HepG2 (cell line): ENCODE measurements at regions not wholly inside any gene's neighbourhood (a gene's known extent, or its start where the extent isn't known, plus 50 kb on each side); places are given as distances from the start of the nearest gene placed in this dataset.

Experiments
- ATAC-seq: fragments of 200-7000 bp; cut with Tn5 transposase; 3 replicates; pipeline ENCODE4 v1.9.1; 2020; ENCODE audit warnings: mild to moderate bottlenecking, moderate library complexity
- BruUV-seq: library from RNA; stranded (reverse); fragments of 400-500 nt; replicated peaks from 2 replicates; lab custom pipeline; 2021; lab: Mats Ljungman, UMichigan
- CTCF ChIA-PET: fragments of 300-600 bp; formaldehyde crosslinking; extraction: SDS; loops from one replicate; lab custom pipeline; 2021; ENCODE audit warnings: low total read pairs, inconsistent platforms, low intra/inter-chr PET ratio; lab: Yijun Ruan, JAX
- POLR2A ChIA-PET: fragments of 350-600 bp; sonication (Branson Sonifier 250); formaldehyde crosslinking; loops from one replicate; lab custom pipeline; 2020; ENCODE audit warnings: antibody characterized with exemption, inconsistent platforms; lab: Yijun Ruan, JAX
- DNase-seq: peaks from one replicate; pipeline ENCODE4 v3.0.0-alpha.2; 2015; ENCODE audit warnings: low spot score
- FAIRE-seq: peaks from 3 replicates; lab custom pipeline; 2011; peaks lifted over from hg19 to GRCh38; lab: Jason Lieb, UNC
- H2AFZ ChIP-seq: one replicate; pipeline ENCODE4 v1.6.1; 2011; ENCODE audit warnings: low read length, inconsistent platforms
- H3K27ac ChIP-seq: fragments of 300-600 bp; 3 replicates; pipeline ENCODE4 v1.8.0; 2011; ENCODE audit warnings: mixed run types, mild to moderate bottlenecking, mixed read lengths, low read length, inconsistent platforms; ENCODE audit not compliant: insufficient read depth; ENCODE audit errors: extremely low read length
- H3K27me3 ChIP-seq, 2 experiments: fragments of 200-600 bp in 1 of 2; 2 replicates in 1 of 2; 3 replicates in 1 of 2; pipeline versions ENCODE4 v1.6.0 to v1.8.0; 2011; ENCODE audit warnings: low read length in 2 of 2, mild to moderate bottlenecking in 2 of 2, moderate library complexity in 2 of 2, inconsistent platforms in 1 of 2; ENCODE audit not compliant: insufficient read depth in 2 of 2, control insufficient read depth in 1 of 2
- H3K36me3 ChIP-seq, 2 experiments: fragments of 200-600 bp in 1 of 2; replicated peaks in 1 of 2; 2 replicates in 1 of 2; 3 replicates in 1 of 2; pipeline versions ENCODE4 v1.5.1 to v1.8.0; 2011; ENCODE audit warnings: low read length in 2 of 2, inconsistent platforms in 1 of 2; ENCODE audit not compliant: insufficient read depth in 2 of 2, control insufficient read depth in 1 of 2
- H3K4me1 ChIP-seq: 2 replicates; pipeline ENCODE4 v1.5.1; 2012; ENCODE audit warnings: low read length, inconsistent platforms; ENCODE audit not compliant: insufficient read depth
- H3K4me2 ChIP-seq: 2 replicates; pipeline ENCODE4 v1.6.0; 2011; ENCODE audit warnings: low read depth, low read length, inconsistent platforms
- H3K4me3 ChIP-seq, 3 experiments: fragments of 200-600 bp in 1 of 3; sonication (generic), shearing (Covaris generic) in 1 of 3; replicated peaks in 1 of 3; 2 replicates each; pipeline ENCODE4 v1.5.1; 2011 to 2016; ENCODE audit warnings: low read length in 3 of 3, inconsistent platforms in 2 of 3, low read depth in 2 of 3, mild to moderate bottlenecking in 2 of 3, control low read depth in 1 of 3, mixed read lengths in 1 of 3; ENCODE audit not compliant: insufficient read depth in 1 of 3
- H3K79me2 ChIP-seq: one replicate; pipeline ENCODE4 v1.6.1; 2011; ENCODE audit warnings: low read length, inconsistent platforms; ENCODE audit not compliant: insufficient read depth
- H3K9ac ChIP-seq: 2 replicates; pipeline ENCODE4 v1.6.0; 2011; ENCODE audit warnings: mild to moderate bottlenecking, low read depth, low read length, inconsistent platforms; ENCODE audit not compliant: insufficient read depth
- H3K9me3 ChIP-seq: 2 replicates; pipeline ENCODE4 v1.5.1; 2012; ENCODE audit warnings: mild to moderate bottlenecking, low read length
- H4K20me1 ChIP-seq: 2 replicates; pipeline ENCODE4 v1.6.0; 2011; ENCODE audit warnings: inconsistent platforms, mild to moderate bottlenecking, low read length, moderate library complexity; ENCODE audit not compliant: insufficient read depth
- HMG20B ChIP-seq: conservative IDR thresholded peaks from 2 replicates; pipeline ENCODE4 v1.6.1; 2016; ENCODE audit warnings: missing genetic modification reagents, missing compliant biosample characterization
- KLF15 ChIP-seq: sonication (generic); formaldehyde crosslinking; IDR thresholded peaks from 2 replicates; pipeline ENCODE4 v1.8.1; 2023; ENCODE audit warnings: borderline replicate concordance, mild to moderate bottlenecking, inconsistent platforms, missing genetic modification reagents, mixed read lengths
- MXI1 ChIP-seq: IDR thresholded peaks from 3 replicates; pipeline ENCODE4 v1.6.1; 2012; ENCODE audit warnings: low read depth, low read length, inconsistent platforms, borderline replicate concordance
- NONO ChIP-seq, 2 experiments: fragments of 450-650 bp in 1 of 2; sonication (generic) in 1 of 2; formaldehyde crosslinking in 1 of 2; IDR thresholded peaks in 1 of 2; conservative IDR thresholded peaks in 1 of 2; 2 replicates each; pipeline versions ENCODE4 v1.6.1 to v1.8.0; 2017 to 2022; ENCODE audit warnings: mild to moderate bottlenecking in 1 of 2, missing genetic modification reagents in 1 of 2, moderate library complexity in 1 of 2
- SCMH1 ChIP-seq: sonication (generic); formaldehyde crosslinking; IDR thresholded peaks from 2 replicates; pipeline ENCODE4 v1.9.0; 2021; ENCODE audit warnings: missing genetic modification reagents, mild to moderate bottlenecking, borderline replicate concordance
- TEAD3 ChIP-seq: optimal IDR thresholded peaks from 2 replicates; pipeline ENCODE3; 2016; ENCODE audit warnings: borderline replicate concordance
- ZBTB2 ChIP-seq: sonication (generic); formaldehyde crosslinking; IDR thresholded peaks from 2 replicates; pipeline ENCODE4 v1.8.0; 2022; ENCODE audit warnings: low read depth, missing genetic modification reagents
- ZNF367 ChIP-seq: sonication (generic); formaldehyde crosslinking; IDR thresholded peaks from 2 replicates; pipeline ENCODE4 v1.4.0; 2020; ENCODE audit warnings: missing genetic modification reagents, borderline replicate concordance
- ZNF713 ChIP-seq: sonication (generic); formaldehyde crosslinking; IDR thresholded peaks from 2 replicates; pipeline ENCODE4 v1.4.0; 2020; ENCODE audit warnings: mild to moderate bottlenecking, missing genetic modification reagents
- WGBS: methylation state at CpG from one replicate; pipeline ENCODE4 v1.1.6; 2017; ENCODE audit warnings: low lambda C conversion rate; 5-methylcytosine and 5-hydroxymethylcytosine counted together
- in situ Hi-C: cut with HindIII; loops from 2 replicates; pipeline ENCODE4 v1.10.0; 2017; ENCODE audit warnings: low pct_unique_long_range_greater_than_20kb; ENCODE audit not compliant: extremely low pct_ligation_motif_present
- intact Hi-C: fragments of 100-400 bp; cut with micrococcal nuclease; formaldehyde crosslinking; loops from one replicate; pipeline ENCODE4 v1.10.0; 2022; ENCODE audit not compliant: unreplicated experiment
- TF ChIP-seq, protein P1 (sequence below): sonication (generic); formaldehyde crosslinking; IDR thresholded peaks from 2 replicates; pipeline ENCODE4 v1.8.1; 2023; ENCODE audit warnings: mild to moderate bottlenecking, missing genetic modification reagents
- TF ChIP-seq, protein P2 (sequence below): sonication (generic); formaldehyde crosslinking; IDR thresholded peaks from 2 replicates; pipeline ENCODE4 v1.5.0; 2020; ENCODE audit warnings: mild to moderate bottlenecking, missing genetic modification reagents, moderate library complexity
- TF ChIP-seq, protein P3 (sequence below): sonication (generic); formaldehyde crosslinking; IDR thresholded peaks from 2 replicates; pipeline ENCODE4 v1.5.0; 2020; ENCODE audit warnings: missing genetic modification reagents

GRCh38 chr20:60752741-60753420 lies 499.2 kb upstream of the CDH4 start:
- DNase-seq (no peak), FAIRE-seq (no peak), ATAC-seq (no peak)
- Histone ChIP-seq H3K36me3 (no peaks in the 10 kb centered on the region), H3K27ac (no peak overlapping the region), H3K4me3 (no peak overlapping the region), H3K4me2 (no peak overlapping the region), H4K20me1 (no peaks in the 10 kb centered on the region), H3K9me3 (peaks cover 65% of the 10 kb centered on the region), H3K4me1 (no peaks in the 10 kb centered on the region), H3K27me3 (no peaks in the 10 kb centered on the region), H3K79me2 (no peaks in the 10 kb centered on the region), H2AFZ (no peak overlapping the region), H3K9ac (no peak overlapping the region)
- no TSS peak for BruUV-seq
- intact Hi-C loops (no loop called here), in situ Hi-C loops (no loop called here)
- 27% methylated on average over 17 of the region's 17 CpGs for WGBS
- ChIA-PET CTCF (no interaction called here), POLR2A (no interaction called here)
- TF ChIP-seq ZBTB2 (CRISPR knock-in tag) (no peak), ZNF367 (no peak), HMG20B (CRISPR knock-in tag) (no peak), ZNF713 (CRISPR knock-in tag) (no peak), MXI1 (no peak), KLF15 (CRISPR knock-in tag) (no peak), SCMH1 (CRISPR knock-in tag) (no peak), NONO (IDR thresholded peaks at IDR 0.05) (no peak), NONO (CRISPR knock-in tag; conservative IDR thresholded peaks at IDR 0.05) (no peak), TEAD3 (CRISPR knock-in tag) (no peak)
- TF ChIP-seq, protein P1, sequence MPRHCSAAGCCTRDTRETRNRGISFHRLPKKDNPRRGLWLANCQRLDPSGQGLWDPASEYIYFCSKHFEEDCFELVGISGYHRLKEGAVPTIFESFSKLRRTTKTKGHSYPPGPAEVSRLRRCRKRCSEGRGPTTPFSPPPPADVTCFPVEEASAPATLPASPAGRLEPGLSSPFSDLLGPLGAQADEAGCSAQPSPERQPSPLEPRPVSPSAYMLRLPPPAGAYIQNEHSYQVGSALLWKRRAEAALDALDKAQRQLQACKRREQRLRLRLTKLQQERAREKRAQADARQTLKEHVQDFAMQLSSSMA (CRISPR knock-in tag) = no peak
- TF ChIP-seq, protein P2, sequence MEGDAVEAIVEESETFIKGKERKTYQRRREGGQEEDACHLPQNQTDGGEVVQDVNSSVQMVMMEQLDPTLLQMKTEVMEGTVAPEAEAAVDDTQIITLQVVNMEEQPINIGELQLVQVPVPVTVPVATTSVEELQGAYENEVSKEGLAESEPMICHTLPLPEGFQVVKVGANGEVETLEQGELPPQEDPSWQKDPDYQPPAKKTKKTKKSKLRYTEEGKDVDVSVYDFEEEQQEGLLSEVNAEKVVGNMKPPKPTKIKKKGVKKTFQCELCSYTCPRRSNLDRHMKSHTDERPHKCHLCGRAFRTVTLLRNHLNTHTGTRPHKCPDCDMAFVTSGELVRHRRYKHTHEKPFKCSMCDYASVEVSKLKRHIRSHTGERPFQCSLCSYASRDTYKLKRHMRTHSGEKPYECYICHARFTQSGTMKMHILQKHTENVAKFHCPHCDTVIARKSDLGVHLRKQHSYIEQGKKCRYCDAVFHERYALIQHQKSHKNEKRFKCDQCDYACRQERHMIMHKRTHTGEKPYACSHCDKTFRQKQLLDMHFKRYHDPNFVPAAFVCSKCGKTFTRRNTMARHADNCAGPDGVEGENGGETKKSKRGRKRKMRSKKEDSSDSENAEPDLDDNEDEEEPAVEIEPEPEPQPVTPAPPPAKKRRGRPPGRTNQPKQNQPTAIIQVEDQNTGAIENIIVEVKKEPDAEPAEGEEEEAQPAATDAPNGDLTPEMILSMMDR = no peak
- TF ChIP-seq, protein P3, sequence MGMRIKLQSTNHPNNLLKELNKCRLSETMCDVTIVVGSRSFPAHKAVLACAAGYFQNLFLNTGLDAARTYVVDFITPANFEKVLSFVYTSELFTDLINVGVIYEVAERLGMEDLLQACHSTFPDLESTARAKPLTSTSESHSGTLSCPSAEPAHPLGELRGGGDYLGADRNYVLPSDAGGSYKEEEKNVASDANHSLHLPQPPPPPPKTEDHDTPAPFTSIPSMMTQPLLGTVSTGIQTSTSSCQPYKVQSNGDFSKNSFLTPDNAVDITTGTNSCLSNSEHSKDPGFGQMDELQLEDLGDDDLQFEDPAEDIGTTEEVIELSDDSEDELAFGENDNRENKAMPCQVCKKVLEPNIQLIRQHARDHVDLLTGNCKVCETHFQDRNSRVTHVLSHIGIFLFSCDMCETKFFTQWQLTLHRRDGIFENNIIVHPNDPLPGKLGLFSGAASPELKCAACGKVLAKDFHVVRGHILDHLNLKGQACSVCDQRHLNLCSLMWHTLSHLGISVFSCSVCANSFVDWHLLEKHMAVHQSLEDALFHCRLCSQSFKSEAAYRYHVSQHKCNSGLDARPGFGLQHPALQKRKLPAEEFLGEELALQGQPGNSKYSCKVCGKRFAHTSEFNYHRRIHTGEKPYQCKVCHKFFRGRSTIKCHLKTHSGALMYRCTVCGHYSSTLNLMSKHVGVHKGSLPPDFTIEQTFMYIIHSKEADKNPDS = no peak
